Ramos (cell line): ENCODE measurements at regions not wholly inside any gene's neighbourhood (a gene's known extent, or its start where the extent isn't known, plus 50 kb on each side); places are given as distances from the start of the nearest gene placed in this dataset.
"Not testable (repeated sequence)": the region's sequence is repeated elsewhere in the genome, so short reads cannot be mapped to it uniquely, and the experiment has no call there.

Source experiments
- in situ Hi-C: fragments of 300-500 bp; cut with MboI; formaldehyde crosslinking; loops from one replicate; pipeline ENCODE4 v1.14.3; 2022; ENCODE audit warnings: low sequenced_read_pairs; ENCODE audit not compliant: unreplicated experiment

- in situ Hi-C loops = no loop called here
These were observed 91.5 kb upstream of the PPARGC1A start for GRCh38 chr4:23981328-23981727.

DNA sequence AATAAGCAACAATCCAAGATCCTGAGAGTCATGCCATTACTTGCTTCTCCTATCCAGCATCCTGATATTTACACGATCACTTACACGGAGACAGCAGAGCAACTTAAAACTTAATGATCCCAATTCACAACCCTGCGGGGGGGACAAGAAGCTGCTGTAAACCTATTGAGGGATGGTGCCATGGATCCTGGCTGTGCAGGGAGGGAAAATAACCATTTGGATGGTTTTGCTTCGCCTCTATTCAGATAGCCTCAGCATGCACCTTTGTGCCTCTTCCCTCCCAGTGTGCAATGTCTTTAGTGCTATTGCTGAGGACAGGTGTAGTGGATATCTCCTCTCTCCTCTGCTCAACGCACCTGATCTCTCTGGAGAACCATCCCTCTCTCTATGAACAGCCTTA is 89.7 kb upstream of the PPARGC1A start:
- in situ Hi-C loops = no loop called here

DNA sequence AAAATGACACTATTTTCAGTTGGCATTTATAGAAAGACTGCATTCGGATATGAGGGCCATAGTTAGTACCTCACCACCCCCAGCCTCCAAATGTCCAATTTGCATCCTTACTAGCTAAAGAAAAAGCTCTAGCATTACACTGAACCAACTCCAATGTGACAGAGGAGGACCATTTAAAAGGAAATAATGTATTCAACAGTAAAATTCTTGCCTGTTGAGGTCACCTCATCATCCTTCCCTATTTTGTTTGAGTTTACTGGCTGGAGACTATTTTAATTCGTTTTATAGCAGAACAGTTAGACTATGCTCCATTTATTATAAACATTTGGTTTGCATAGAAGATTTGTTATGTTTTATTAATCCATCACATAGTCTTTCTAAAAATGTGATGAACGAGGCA is 88.2 kb upstream of the PPARGC1A start:
- in situ Hi-C loops = no loop called here

DNA sequence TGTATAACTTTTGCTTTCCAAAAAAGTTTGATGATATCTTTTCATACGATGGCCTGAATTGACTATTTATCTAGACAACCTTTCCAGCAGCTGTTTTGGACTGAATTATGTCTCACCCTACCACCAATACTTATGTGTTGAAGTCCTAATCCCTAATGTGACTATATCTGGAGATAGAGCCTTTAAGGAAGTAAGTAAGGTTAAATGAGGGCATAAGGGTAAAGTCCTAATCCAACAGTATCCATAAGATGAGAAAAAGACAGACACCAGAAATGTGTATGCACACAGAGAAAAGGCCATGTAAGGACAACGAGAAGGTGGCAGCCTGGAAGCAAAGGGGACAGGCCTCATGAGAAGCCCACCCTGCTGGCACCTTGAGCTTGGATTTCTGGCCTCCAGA is 86.6 kb upstream of the PPARGC1A start:
- in situ Hi-C loops = no loop called here

GRCh38 chr4:23973308-23973855 is 83.5 kb upstream of the PPARGC1A start:
- in situ Hi-C loops = no loop called here

DNA sequence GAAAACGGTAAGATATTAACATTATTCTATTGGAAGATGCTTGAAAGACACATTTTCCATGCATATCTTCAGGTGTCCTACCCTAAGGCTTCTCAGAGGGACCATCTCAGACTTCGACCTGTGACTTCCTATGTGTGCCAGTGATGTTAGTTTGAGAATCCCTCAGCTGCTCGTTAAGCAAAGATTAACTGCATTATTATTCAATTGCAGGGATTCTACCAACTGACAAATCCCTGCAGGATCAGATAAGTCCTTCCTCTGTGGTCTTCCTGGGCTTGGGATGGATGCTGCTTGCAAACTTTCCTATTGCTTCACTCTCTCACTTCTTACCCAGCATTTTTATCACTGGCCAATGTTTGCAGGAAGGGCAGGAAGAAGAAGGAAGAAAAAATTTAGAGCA is 83.0 kb upstream of the PPARGC1A start:
- in situ Hi-C loops = no loop called here

- in situ Hi-C loops = no loop called here
These were observed 82.3 kb upstream of the PPARGC1A start for GRCh38 chr4:23972187-23972586.

DNA sequence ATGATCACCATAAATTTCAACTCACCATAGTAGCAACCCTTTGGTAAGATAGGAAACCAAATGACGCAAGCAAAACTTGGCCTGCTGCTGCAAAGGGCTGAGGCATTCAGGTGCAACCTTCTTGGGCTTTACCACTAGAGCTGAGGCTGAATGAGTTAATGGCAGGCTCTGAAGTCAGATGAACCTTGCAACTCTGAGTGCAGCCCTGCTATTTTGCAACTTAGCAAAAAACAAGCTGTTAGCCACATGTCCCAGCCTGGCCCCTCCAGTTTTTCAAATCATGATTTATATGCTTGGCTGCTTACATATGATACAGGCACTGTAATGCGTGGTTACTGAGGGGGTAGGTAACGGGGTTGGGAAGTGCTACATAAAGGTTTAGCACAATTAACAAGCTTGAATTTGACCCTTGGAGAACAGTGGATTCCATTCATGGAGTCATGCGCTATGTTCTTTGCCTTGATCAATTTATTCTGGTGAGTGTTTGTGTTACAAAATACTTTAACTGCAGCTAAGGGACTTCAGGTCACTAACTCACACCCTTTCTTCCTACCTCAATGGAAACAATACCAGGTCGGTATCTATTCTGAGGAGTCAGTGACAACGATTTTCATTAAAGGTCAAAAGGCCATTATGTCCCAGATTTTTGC is 80.5 kb upstream of the PPARGC1A start:
- in situ Hi-C loops = no loop called here

DNA sequence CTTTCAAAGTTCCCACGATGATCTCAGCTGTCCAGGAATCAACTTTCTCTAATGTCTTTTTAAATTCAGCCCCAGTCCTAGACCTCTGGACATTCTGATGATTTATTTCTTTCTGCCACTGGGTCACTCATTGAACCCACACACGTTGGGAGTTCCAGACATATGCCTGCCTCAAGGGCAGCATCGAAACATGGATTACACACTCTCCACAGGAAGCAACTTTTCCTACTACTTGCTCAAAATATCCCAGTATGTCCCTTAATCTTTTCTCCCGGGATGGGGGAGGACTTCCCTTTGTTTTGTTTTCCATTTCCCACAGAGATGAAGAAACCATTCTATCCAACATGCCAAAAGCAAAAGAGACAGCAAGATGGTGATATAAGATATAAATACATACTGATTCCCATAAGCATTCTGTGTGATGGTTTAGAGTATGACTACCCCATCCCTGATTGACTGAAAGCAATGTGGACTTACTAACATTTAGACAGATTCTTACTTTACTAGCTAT is 79.8 kb upstream of the PPARGC1A start:
- in situ Hi-C loops = no loop called here

DNA sequence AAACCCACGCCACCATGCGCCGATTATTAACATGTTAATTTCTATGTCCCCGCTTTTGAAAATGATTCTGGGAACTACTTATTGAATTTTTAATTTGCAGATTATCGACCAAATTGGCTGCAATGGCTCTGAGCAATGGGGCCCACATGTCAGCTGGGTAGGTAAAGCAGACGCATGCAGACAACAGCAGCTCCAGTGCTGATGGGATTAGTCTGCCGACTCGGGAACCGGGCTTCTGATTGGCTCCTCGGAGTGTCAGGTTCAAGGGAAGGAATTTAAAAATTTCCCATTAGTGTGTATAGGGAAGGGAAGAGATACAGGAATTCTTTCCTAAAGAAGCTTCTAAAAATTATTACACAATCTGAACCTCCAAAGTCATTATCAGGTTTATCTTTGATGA is 77.4 kb upstream of the PPARGC1A start:
- in situ Hi-C loops = no loop called here

GRCh38 chr4:23966725-23967124 is 76.9 kb upstream of the PPARGC1A start:
- in situ Hi-C loops = no loop called here

GRCh38 chr4:23962462-23962861 is 72.6 kb upstream of the PPARGC1A start:
- in situ Hi-C loops = no loop called here

DNA sequence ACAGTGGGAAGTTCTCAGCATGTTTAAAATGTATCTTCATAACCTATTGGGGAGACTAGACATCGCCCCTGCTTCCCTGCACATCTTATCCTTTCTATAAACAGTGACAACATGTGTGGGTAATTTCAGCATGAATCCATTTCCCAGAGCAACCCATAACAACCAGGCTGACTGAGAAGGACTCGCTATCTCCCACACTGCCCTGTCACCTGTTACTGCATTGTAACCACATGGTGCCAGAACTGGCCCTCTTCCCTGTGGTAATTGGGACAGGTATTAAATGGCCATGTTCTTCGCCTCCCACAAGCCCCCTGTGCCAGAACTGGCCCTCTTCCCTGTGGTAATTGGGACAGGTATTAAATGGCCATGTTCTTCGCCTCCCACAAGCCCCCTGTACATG is 71.5 kb upstream of the PPARGC1A start:
- in situ Hi-C loops = not testable (repeated sequence)

DNA sequence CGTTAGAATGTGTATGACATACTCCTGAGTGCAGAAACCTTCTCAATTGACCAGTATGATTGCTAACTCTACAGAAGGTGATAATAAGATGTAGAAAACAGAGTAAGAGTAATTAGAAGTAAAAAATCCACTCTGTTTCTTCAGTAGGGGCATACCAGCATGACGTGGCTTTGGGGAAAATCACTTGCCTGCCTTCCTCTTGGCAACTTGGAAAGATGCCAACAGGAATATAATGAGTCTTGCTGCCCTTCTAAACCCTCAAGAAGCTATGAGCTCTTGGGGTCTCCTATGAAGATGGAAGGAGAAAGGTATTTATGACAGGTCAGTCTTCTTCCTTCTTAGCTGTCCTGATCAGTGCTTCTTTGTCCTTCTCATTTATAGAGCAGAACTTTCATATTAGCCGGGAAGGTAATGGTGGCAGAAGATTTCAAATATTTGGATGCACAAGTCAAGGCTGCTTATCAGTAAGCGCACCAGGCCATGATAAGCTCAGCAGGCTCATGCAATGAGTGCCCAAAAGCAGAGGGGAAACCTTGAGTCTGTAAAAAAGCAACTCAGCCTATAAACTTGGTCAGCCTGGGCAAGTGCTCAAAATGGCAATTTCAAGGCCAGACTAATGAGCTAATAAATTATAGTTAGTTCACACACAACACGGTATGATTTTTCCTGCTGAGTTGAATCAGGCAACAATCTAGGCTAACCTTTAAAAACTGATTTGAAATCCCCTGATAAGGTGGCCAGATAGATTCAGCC is 69.7 kb upstream of the PPARGC1A start:
- in situ Hi-C loops = no loop called here

DNA sequence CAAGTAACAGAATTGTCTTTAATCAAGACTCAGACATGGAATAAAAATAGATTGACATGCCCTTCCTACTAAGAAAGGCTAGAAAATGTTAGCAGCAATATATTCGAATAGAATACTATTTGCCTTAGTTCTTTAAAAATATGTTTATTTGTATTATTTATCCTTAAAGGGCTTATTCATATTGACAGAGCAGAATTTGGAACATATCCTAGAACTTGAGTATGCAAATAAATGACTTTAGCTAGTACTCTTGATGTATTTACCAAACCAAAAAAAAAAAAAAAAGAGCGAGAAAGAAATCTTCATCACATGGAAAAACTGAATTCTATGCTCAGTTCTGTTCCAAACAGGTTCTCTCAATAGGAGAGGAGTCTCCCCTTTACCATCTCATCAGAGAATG is 68.9 kb upstream of the PPARGC1A start:
- in situ Hi-C loops = no loop called here

DNA sequence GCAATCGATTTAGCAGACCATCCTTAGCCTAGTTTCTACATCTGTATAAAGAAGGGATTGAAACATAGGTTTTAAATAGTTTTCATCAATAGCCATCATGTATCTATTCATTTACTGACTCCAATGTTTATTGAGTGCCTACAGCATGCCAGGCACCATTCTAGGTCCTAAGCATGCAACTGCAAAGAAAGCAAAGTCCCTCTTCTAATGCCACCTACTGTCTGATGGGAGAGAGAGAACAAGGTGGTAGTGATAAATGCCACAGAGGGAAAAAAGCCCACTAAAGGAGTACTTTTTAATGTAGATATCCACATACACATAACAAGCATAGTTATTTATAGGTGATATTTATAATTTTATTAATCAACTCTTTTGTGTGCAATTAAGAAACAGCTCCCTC is 67.6 kb upstream of the PPARGC1A start:
- in situ Hi-C loops = no loop called here

DNA sequence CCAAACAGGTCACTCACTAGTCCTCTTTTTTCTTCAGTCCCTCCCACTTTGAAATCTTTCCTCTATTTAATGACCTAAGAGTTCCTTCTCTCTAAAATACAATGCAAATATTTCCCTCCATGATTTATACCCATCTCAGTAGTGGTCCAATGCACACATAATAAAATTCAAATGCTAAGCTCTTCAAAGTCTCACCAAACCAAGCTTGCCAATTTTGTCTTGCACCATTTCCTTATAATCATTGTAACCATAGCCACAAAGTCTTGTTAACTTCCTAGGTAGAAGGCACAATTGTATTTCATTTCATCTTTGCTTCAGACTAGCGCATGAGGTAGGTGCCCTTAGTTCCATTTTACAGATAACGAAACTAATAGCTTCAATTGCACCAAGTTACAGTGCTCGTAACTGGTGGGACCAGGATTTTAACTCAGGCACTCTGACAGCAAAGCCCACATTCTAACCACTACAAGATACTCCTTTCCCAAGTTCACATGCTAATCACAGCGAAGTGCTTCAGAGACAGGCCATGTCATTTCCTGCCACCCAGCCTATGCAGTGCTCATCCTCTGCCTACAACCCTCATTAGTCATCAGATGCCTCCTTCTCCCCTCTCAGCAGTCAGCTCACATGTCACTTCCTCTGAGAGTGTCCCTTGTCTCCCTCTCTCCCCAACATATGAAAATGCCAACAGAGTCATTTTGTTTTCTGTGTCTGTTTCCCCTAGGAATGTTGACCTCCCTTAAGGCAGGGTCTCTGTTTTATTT is 66.9 kb upstream of the PPARGC1A start:
- in situ Hi-C loops = no loop called here

DNA sequence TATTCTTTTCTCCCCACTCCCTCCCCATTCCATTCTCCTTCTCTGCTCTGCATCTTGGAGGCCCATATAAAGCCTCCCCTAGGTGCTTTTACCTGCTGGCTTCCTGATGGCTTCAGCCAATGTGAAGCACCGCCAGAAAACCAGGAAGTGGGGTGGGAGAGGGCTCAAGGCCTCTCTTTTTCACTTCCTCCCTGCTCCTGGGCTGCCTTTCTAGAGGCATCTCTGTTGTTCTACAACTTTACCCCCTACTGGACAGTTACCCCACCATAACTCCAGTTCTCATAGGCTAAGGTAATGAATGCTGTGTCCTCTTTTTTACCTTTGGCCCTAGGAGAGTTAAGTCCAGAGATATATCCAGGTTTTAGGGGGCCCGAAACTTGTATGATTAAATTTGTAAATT is 62.4 kb upstream of the PPARGC1A start:
- in situ Hi-C loops = no loop called here

GRCh38 chr4:23947826-23948225 is 58.0 kb upstream of the PPARGC1A start:
- in situ Hi-C loops = no loop called here

GRCh38 chr4:23946299-23946698 is 56.5 kb upstream of the PPARGC1A start:
- in situ Hi-C loops = no loop called here

- in situ Hi-C loops = no loop called here
These were observed 55.7 kb upstream of the PPARGC1A start for GRCh38 chr4:23945451-23946017.
